OCI-LY7 (cell line): ENCODE measurements at regions not wholly inside any gene's neighbourhood (a gene's known extent, or its start where the extent isn't known, plus 50 kb on each side); places are given as distances from the start of the nearest gene placed in this dataset.

Source experiments
- BruUV-seq: library from RNA; stranded (reverse); fragments of 400-500 nt; replicated peaks from 2 replicates; lab custom pipeline; 2021; lab: Mats Ljungman, UMichigan
- CTCF ChIA-PET: fragments of 300-600 bp; sonication (Branson Sonifier 250); formaldehyde crosslinking; loops from one replicate; lab custom pipeline; 2022; ENCODE audit warnings: antibody characterized with exemption; ENCODE audit not compliant: unreplicated experiment; lab: Charles Lee
- POLR2A ChIA-PET: fragments of 300-600 bp; sonication (Branson Sonifier 250); formaldehyde crosslinking; loops from one replicate; lab custom pipeline; 2022; ENCODE audit warnings: antibody characterized with exemption; lab: Charles Lee
- DNase-seq: peaks from one replicate; pipeline ENCODE4 v3.0.0-alpha.2; 2015; ENCODE audit warnings: low spot score
- H2AFZ ChIP-seq: fragments of 200-600 bp; sonication (generic), shearing (Covaris generic); 2 replicates; pipeline ENCODE4 v1.6.1; 2014; ENCODE audit warnings: mild to moderate bottlenecking, antibody characterized with exemption, low read length, moderate library complexity
- H3K27ac ChIP-seq: fragments of 200-600 bp; sonication (generic); 2 replicates; pipeline ENCODE4 v1.5.1; 2014; ENCODE audit warnings: mixed run types, low read depth, mild to moderate bottlenecking, moderate library complexity, low read length, inconsistent platforms; ENCODE audit not compliant: poor library complexity, severe bottlenecking
- H3K36me3 ChIP-seq: fragments of 200-600 bp; sonication (generic); 2 replicates; pipeline ENCODE4 v1.6.1; 2014; ENCODE audit warnings: mild to moderate bottlenecking, antibody characterized with exemption, low read length, moderate library complexity, mixed read lengths; ENCODE audit not compliant: insufficient read depth
- H3K4me1 ChIP-seq: fragments of 200-600 bp; sonication (generic); 2 replicates; pipeline ENCODE4 v1.5.1; 2014; ENCODE audit warnings: mild to moderate bottlenecking, low read length; ENCODE audit not compliant: insufficient read depth, poor library complexity, severe bottlenecking
- H3K4me2 ChIP-seq: fragments of 200-600 bp; sonication (generic); 2 replicates; pipeline ENCODE4 v1.6.1; 2014; ENCODE audit warnings: mild to moderate bottlenecking, low read length
- H3K4me3 ChIP-seq: fragments of 200-600 bp; sonication (generic); 2 replicates; pipeline ENCODE4 v1.5.1; 2014; ENCODE audit warnings: mild to moderate bottlenecking, low read depth, low read length; ENCODE audit not compliant: poor library complexity, severe bottlenecking
- H3K79me2 ChIP-seq: fragments of 200-600 bp; sonication (generic); 2 replicates; pipeline ENCODE4 v1.6.1; 2016; ENCODE audit warnings: low read depth, mild to moderate bottlenecking, low read length, moderate library complexity, mixed read lengths; ENCODE audit not compliant: insufficient read depth
- H3K9me2 ChIP-seq: fragments of 200-600 bp; sonication (generic); 2 replicates; pipeline ENCODE4 v1.6.1; 2016; ENCODE audit warnings: mild to moderate bottlenecking, low read length, mixed read lengths; ENCODE audit not compliant: insufficient read depth
- H3K9me3 ChIP-seq: fragments of 200-600 bp; sonication (generic); 2 replicates; pipeline ENCODE4 v1.6.1; 2014; ENCODE audit warnings: mild to moderate bottlenecking, mixed run types, low read length, mixed read lengths
- H4K20me1 ChIP-seq: fragments of 200-600 bp; sonication (generic); 2 replicates; pipeline ENCODE4 v1.6.1; 2014; ENCODE audit warnings: mild to moderate bottlenecking, antibody characterized with exemption, low read length, moderate library complexity, mixed read lengths; ENCODE audit not compliant: insufficient read depth
- CTCF ChIP-seq: fragments of 200-600 bp; sonication (generic); conservative IDR thresholded peaks from 2 replicates; pipeline ENCODE4 v1.5.1; 2014; ENCODE audit warnings: mild to moderate bottlenecking, antibody characterized with exemption, low read length, moderate library complexity, mixed read lengths
- EZH2phosphoT487 ChIP-seq: fragments of 200-600 bp; sonication (generic); IDR thresholded peaks from 2 replicates; pipeline ENCODE4 v1.6.1; 2018; ENCODE audit warnings: low read depth, borderline replicate concordance, mild to moderate bottlenecking, mixed run types, antibody characterized with exemption, low read length, moderate library complexity, mixed read lengths
- intact Hi-C: fragments of 100-400 bp; cut with micrococcal nuclease; formaldehyde crosslinking; loops from one replicate; pipeline ENCODE4 v1.10.0; 2022; ENCODE audit not compliant: unreplicated experiment

- Histone ChIP-seq H3K27ac (no peak overlapping the region), H3K4me3 (no peak overlapping the region), H3K9me3 (no peaks in the 10 kb centered on the region), H2AFZ (no peak overlapping the region), H3K36me3 (no peaks in the 10 kb centered on the region), H3K79me2 (no peaks in the 10 kb centered on the region), H3K4me1 (no peaks in the 10 kb centered on the region), H4K20me1 (no peaks in the 10 kb centered on the region), H3K9me2 (no peaks in the 10 kb centered on the region), H3K4me2 (no peak overlapping the region)
- no TSS peak for BruUV-seq
- intact Hi-C loops: no loop called here
- ChIA-PET CTCF (no interaction called here), POLR2A (no interaction called here)
- no peak for TF ChIP-seq EZH2phosphoT487
- no peak for TF ChIP-seq CTCF
- no peak for DNase-seq
These were observed 160.3 kb downstream of the OR13H1 start for GRCh38 chrX:131704136-131704695.

DNA sequence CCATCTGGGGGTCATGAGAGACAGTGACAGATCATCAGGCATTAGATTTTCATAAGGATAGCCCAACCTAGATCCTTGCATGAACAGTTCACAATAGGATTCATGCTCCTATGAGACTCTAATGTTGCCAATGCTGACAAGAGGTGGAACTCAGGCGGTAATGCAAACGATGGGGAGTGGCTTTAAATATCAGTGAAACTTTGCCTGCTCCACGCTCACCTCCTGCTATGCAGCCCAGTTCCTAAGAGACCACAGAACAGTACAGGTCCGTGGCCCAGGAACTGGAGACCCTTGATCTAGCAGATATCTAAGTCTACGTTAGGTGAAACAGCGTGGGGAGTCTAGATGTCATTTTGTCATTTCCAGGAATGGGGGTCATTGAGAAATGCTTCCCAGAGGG, 165.7 kb downstream of the OR13H1 start:
- TF ChIP-seq CTCF: no peak
- no peak for TF ChIP-seq EZH2phosphoT487
- Histone ChIP-seq H3K4me1 (no peaks in the 10 kb centered on the region), H3K36me3 (no peaks in the 10 kb centered on the region), H3K9me3 (no peaks in the 10 kb centered on the region), H3K9me2 (no peaks in the 10 kb centered on the region), H3K79me2 (no peaks in the 10 kb centered on the region), H3K27ac (no peak overlapping the region), H3K4me2 (no peak overlapping the region), H2AFZ (no peak overlapping the region), H3K4me3 (no peak overlapping the region), H4K20me1 (no peaks in the 10 kb centered on the region)
- BruUV-seq: no TSS peak
- ChIA-PET CTCF (no interaction called here), POLR2A (no interaction called here)
- intact Hi-C loops: no loop called here
- no peak for DNase-seq

DNA sequence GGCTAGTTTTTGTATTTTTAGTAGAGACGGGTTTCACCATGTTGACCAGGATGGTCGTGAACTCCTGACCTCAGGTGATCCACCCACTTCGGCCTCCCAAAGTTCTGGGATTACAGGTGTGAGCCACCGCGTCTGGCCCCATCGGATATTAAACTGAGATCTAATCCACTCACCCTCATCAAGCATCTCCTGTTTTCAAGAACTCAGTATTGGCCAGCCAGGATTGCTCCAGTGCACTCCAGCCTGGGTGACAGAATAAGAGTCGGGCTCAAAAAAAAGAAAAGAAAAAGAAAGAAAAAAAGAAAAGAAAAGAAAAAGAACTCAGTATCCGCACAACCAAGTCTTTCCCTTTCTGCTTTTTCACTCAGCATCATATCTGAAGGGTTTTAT, 167.6 kb downstream of the OR13H1 start:
- intact Hi-C loops: no loop called here
- BruUV-seq: no TSS peak
- H2AFZ ChIP-seq: no peak overlapping the region
- H3K4me2 ChIP-seq: no peak overlapping the region
- H3K4me3 ChIP-seq: no peak overlapping the region
- H4K20me1 ChIP-seq: no peaks in the 10 kb centered on the region
- ChIA-PET CTCF (no interaction called here), POLR2A (no interaction called here)
- no peak overlapping the region for H3K27ac ChIP-seq
- no peaks in the 10 kb centered on the region for H3K9me2 ChIP-seq
- no peaks in the 10 kb centered on the region for H3K79me2 ChIP-seq
- H3K4me1 ChIP-seq: no peaks in the 10 kb centered on the region
- H3K36me3 ChIP-seq: no peaks in the 10 kb centered on the region
- no peak for DNase-seq
- no peaks in the 10 kb centered on the region for H3K9me3 ChIP-seq
- no peak for TF ChIP-seq CTCF
- no peak for TF ChIP-seq EZH2phosphoT487
